ENCODE measurements at regions not wholly inside any gene's neighbourhood (a gene's known extent, or its start where the extent isn't known, plus 50 kb on each side); places are given as distances from the start of the nearest gene placed in this dataset.

- H3K9me2 ChIP-seq (replicated peaks; ENCODE audit: control insufficient read depth, low read length) = no peaks in the 10 kb centered on the region
- H3K27me3 ChIP-seq (ENCODE audit: control insufficient read depth, low read length) = no peaks in the 10 kb centered on the region
- H3K9me3 ChIP-seq (ENCODE audit: control insufficient read depth, insufficient read depth, low read length) = no peaks in the 10 kb centered on the region
- no peak overlapping the region for H3K4me2 ChIP-seq (ENCODE audit: low read length)
- H4K20me1 ChIP-seq (ENCODE audit: control insufficient read depth, insufficient read depth, low read depth, low read length) = no peaks in the 10 kb centered on the region
- TF ChIP-seq CTCF (IDR thresholded peaks at IDR 0.05; ENCODE audit: low read depth, low read length, poor library complexity, severe bottlenecking) (no peak), EZH2phosphoT487 (IDR thresholded peaks at IDR 0.05; ENCODE audit: borderline replicate concordance, low read length) (no peak)
- no peak overlapping the region for H3K27ac ChIP-seq (ENCODE audit: low read depth, low read length)
- H3K36me3 ChIP-seq (ENCODE audit: control insufficient read depth, low read length) = no peaks in the 10 kb centered on the region
- H3K79me2 ChIP-seq (ENCODE audit: control insufficient read depth, low read length) = no peaks in the 10 kb centered on the region
- no peaks in the 10 kb centered on the region for H3F3A ChIP-seq (ENCODE audit: control insufficient read depth, insufficient read depth)
- no peak overlapping the region for H3K4me3 ChIP-seq (ENCODE audit: low read length)
- H3K4me1 ChIP-seq (ENCODE audit: control insufficient read depth, low read length) = no peaks in the 10 kb centered on the region
Observed at GRCh38 chr7:125678771-125679170, 749.1 kb upstream of the POT1 start.

GRCh38 chr7:125675640-125676039, 746.0 kb upstream of the POT1 start:
- TF ChIP-seq EZH2phosphoT487 (IDR thresholded peaks at IDR 0.05; ENCODE audit: borderline replicate concordance, low read length) (no peak), CTCF (IDR thresholded peaks at IDR 0.05; ENCODE audit: low read depth, low read length, poor library complexity, severe bottlenecking) (no peak)
- H3K79me2 ChIP-seq (ENCODE audit: control insufficient read depth, low read length) = no peaks in the 10 kb centered on the region
- H3K4me2 ChIP-seq (ENCODE audit: low read length) = no peak overlapping the region
- no peaks in the 10 kb centered on the region for H3K27me3 ChIP-seq (ENCODE audit: control insufficient read depth, low read length)
- no peaks in the 10 kb centered on the region for H4K20me1 ChIP-seq (ENCODE audit: control insufficient read depth, insufficient read depth, low read depth, low read length)
- H3K9me2 ChIP-seq (replicated peaks; ENCODE audit: control insufficient read depth, low read length) = no peaks in the 10 kb centered on the region
- H3F3A ChIP-seq (ENCODE audit: control insufficient read depth, insufficient read depth) = no peaks in the 10 kb centered on the region
- H3K4me1 ChIP-seq (ENCODE audit: control insufficient read depth, low read length) = no peaks in the 10 kb centered on the region
- H3K4me3 ChIP-seq (ENCODE audit: low read length) = no peak overlapping the region
- no peaks in the 10 kb centered on the region for H3K9me3 ChIP-seq (ENCODE audit: control insufficient read depth, insufficient read depth, low read length)
- H3K36me3 ChIP-seq (ENCODE audit: control insufficient read depth, low read length) = no peaks in the 10 kb centered on the region
- no peak overlapping the region for H3K27ac ChIP-seq (ENCODE audit: low read depth, low read length)

GRCh38 chr7:125675169-125675568, 745.5 kb upstream of the POT1 start:
- Histone ChIP-seq H3K9me3 (ENCODE audit: control insufficient read depth, insufficient read depth, low read length) (no peaks in the 10 kb centered on the region), H3K27ac (ENCODE audit: low read depth, low read length) (no peak overlapping the region), H3K9me2 (replicated peaks; ENCODE audit: control insufficient read depth, low read length) (no peaks in the 10 kb centered on the region), H3K4me2 (ENCODE audit: low read length) (no peak overlapping the region), H3K4me1 (ENCODE audit: control insufficient read depth, low read length) (no peaks in the 10 kb centered on the region), H3K36me3 (ENCODE audit: control insufficient read depth, low read length) (no peaks in the 10 kb centered on the region), H3F3A (ENCODE audit: control insufficient read depth, insufficient read depth) (no peaks in the 10 kb centered on the region), H3K27me3 (ENCODE audit: control insufficient read depth, low read length) (no peaks in the 10 kb centered on the region), H3K4me3 (ENCODE audit: low read length) (no peak overlapping the region), H3K79me2 (ENCODE audit: control insufficient read depth, low read length) (no peaks in the 10 kb centered on the region), H4K20me1 (ENCODE audit: control insufficient read depth, insufficient read depth, low read depth, low read length) (no peaks in the 10 kb centered on the region)
- TF ChIP-seq EZH2phosphoT487 (IDR thresholded peaks at IDR 0.05; ENCODE audit: borderline replicate concordance, low read length) (no peak), CTCF (IDR thresholded peaks at IDR 0.05; ENCODE audit: low read depth, low read length, poor library complexity, severe bottlenecking) (no peak)

All from DOHH2 (cell line).